Activated B cell treated with CpG ODN at 0.5 μM for 24 hours (primary cell): ENCODE measurements at regions not wholly inside any gene's neighbourhood (a gene's known extent, or its start where the extent isn't known, plus 50 kb on each side); places are given as distances from the start of the nearest gene placed in this dataset.

Source experiments
- ATAC-seq: fragments of 200-7000 bp; cut with Tn5 transposase; one replicate; pipeline ENCODE4 v1.10.0; 2021; ENCODE audit warnings: low read depth, mild to moderate bottlenecking, moderate library complexity
- CTCF ChIA-PET: fragments of 350-600 bp; sonication (Branson Sonifier 250); formaldehyde crosslinking; loops from one replicate; lab custom pipeline; 2021; ENCODE audit warnings: antibody characterized with exemption; lab: Charles Lee
- POLR2A ChIA-PET: fragments of 350-600 bp; sonication (Branson Sonifier 250); formaldehyde crosslinking; loops from one replicate; lab custom pipeline; 2021; ENCODE audit warnings: antibody characterized with exemption; lab: Charles Lee
- DNase-seq: peaks from one replicate; pipeline ENCODE4 v3.0.0; 2022
- H3K27ac Mint-ChIP-seq: one replicate; pipeline ENCODE4 v1.8.0; 2020; ENCODE audit warnings: mixed read lengths
- H3K27me3 Mint-ChIP-seq: one replicate; pipeline ENCODE4 v1.8.0; 2021; ENCODE audit warnings: mixed read lengths
- H3K36me3 Mint-ChIP-seq: one replicate; pipeline ENCODE4 v1.8.0; 2021; ENCODE audit warnings: low read depth, mixed read lengths
- H3K4me1 Mint-ChIP-seq: one replicate; pipeline ENCODE4 v1.8.0; 2021; ENCODE audit warnings: mixed read lengths
- H3K4me3 Mint-ChIP-seq: one replicate; pipeline ENCODE4 v1.8.0; 2020; ENCODE audit warnings: mild to moderate bottlenecking, mixed read lengths
- H3K9me3 Mint-ChIP-seq: one replicate; pipeline ENCODE4 v1.8.0; 2020; ENCODE audit warnings: mixed read lengths
- intact Hi-C: fragments of 100-400 bp; cut with micrococcal nuclease; formaldehyde crosslinking; loops from one replicate; pipeline ENCODE4 v1.15.1; 2024
- TF ChIP-seq, protein P1 (sequence below): fragments of 200-600 bp; IDR thresholded peaks from one replicate; pipeline ENCODE4 v1.8.0; 2022; ENCODE audit warnings: antibody characterized with exemption, mild to moderate bottlenecking

DNA sequence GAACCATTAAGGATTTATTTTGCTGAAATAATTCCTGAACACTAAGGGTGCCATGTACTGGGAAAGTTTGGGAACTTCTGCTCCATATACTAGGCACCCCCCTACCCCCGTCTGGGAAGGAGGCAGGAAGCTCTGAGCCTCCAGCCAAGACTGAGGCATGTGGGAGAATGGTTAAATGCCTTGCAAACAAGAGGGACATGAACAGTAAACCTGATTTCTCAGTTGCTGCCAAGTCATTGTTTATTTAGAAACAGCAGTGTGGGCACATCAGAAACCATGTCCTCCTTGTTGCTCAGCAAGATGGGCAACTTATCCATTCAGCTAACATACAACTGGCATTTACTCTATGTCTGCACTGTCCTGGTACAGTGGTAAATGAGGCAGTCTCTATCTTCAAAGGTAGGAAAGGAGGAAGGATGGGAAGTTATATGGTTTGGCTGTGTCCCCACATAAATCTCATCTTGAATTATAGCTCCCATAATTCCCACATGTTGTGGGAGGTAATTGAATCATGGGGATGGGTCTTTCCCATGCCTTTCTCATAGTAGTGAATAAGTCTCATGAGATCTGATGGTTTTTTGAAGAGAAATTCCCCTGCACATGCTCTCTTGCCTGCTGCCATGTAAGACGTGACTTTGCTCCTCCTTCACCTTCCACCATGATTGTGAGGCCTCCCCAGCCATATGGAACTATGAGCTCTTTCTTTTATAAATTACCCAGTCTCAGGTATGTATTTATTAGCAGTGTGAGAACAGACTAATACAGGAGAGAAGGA, 459.1 kb downstream of the MIAT start:
- ChIA-PET POLR2A (no interaction called here), CTCF (no interaction called here)
- H3K27me3 Mint-ChIP-seq, result peaks cover 3% of the 10 kb centered on the region
- no peaks in the 10 kb centered on the region for H3K4me1 Mint-ChIP-seq
- DNase-seq (no peak), ATAC-seq (no peak)
- peaks cover 6% of the 10 kb centered on the region for H3K9me3 Mint-ChIP-seq
- intact Hi-C loops, result no loop called here
- H3K27ac Mint-ChIP-seq, result no peak overlapping the region
- TF ChIP-seq, protein P1, sequence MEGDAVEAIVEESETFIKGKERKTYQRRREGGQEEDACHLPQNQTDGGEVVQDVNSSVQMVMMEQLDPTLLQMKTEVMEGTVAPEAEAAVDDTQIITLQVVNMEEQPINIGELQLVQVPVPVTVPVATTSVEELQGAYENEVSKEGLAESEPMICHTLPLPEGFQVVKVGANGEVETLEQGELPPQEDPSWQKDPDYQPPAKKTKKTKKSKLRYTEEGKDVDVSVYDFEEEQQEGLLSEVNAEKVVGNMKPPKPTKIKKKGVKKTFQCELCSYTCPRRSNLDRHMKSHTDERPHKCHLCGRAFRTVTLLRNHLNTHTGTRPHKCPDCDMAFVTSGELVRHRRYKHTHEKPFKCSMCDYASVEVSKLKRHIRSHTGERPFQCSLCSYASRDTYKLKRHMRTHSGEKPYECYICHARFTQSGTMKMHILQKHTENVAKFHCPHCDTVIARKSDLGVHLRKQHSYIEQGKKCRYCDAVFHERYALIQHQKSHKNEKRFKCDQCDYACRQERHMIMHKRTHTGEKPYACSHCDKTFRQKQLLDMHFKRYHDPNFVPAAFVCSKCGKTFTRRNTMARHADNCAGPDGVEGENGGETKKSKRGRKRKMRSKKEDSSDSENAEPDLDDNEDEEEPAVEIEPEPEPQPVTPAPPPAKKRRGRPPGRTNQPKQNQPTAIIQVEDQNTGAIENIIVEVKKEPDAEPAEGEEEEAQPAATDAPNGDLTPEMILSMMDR, result no peak
- H3K4me3 Mint-ChIP-seq, result no peak overlapping the region
- no peaks in the 10 kb centered on the region for H3K36me3 Mint-ChIP-seq

DNA sequence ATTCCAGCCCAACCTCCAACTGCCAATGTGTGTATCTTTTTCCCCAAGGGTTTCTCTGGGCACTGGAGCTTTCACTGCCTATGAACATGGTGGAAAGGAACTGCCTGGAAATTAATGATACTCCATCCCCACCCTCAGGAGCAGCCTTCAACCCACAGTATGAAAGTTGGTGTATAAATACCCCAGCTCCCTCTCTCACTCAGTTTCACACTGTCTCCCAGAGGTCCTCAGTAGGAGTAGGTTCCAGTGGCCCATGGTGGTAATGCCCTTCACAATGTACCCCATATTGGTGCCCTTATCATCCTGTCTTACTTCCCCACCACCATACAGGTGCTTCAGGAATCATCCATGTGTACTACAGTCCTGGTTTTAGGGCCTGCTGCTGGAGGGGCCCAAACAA, 462.6 kb downstream of the MIAT start:
- H3K9me3 Mint-ChIP-seq, result peaks cover 6% of the 10 kb centered on the region
- no peak for DNase-seq
- H3K27ac Mint-ChIP-seq, result no peak overlapping the region
- intact Hi-C loops, result no loop called here
- H3K36me3 Mint-ChIP-seq, result no peaks in the 10 kb centered on the region
- CTCF ChIA-PET, result no interaction called here
- no peak overlapping the region for H3K4me3 Mint-ChIP-seq
- peaks cover 2% of the 10 kb centered on the region for H3K27me3 Mint-ChIP-seq
- no peak for ATAC-seq
- H3K4me1 Mint-ChIP-seq, result no peaks in the 10 kb centered on the region
- TF ChIP-seq, protein P1, result no peak
- POLR2A ChIA-PET, result no interaction called here

DNA sequence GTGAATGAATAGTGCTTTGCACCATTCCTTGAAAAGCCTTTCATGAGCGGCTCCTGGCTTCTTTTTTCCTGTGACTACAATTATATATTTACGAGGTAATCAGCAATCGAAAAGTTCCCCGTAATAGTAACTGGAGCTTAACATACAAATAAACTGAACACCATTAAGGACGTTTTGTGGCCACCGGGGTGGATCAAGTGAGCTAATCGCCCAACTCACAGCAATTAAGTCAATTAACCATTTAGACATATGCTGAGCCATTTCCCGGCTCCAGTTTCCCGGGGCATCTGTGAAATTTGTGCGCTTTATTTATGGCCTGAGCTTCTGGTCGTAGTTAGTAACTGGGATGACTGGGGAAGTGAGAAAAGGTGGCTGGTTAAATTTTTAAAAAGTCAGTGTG, 465.2 kb downstream of the MIAT start:
- CTCF ChIA-PET, result no interaction called here
- Mint-ChIP-seq H3K36me3 (no peaks in the 10 kb centered on the region), H3K27ac (no peak overlapping the region), H3K9me3 (no peaks in the 10 kb centered on the region), H3K4me3 (no peak overlapping the region), H3K4me1 (no peaks in the 10 kb centered on the region), H3K27me3 (peaks cover 6% of the 10 kb centered on the region)
- ATAC-seq, result no peak
- POLR2A ChIA-PET, result no interaction called here
- TF ChIP-seq, protein P1, result no peak
- intact Hi-C loops, result no loop called here
- DNase-seq, result no peak

DNA sequence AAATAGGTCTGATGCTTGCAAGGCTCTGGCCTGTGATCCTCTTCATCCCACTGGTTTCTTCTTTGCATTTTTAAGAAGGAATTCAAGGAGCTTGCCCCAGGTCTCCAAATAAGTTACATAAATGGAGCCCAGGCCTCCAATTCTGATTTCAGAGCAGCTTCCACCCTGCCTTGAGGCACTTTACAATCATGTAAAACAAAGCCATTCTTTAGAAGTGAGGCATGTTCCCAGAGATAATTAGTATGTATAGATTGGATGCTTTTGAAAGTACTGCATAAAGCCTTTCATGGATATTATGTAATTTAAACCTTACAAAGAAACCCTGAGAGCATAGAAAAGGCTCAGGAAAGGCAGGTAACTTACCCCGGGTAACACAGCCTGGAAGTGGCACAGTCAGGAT, 466.5 kb downstream of the MIAT start:
- CTCF ChIA-PET, result no interaction called here
- H3K4me1 Mint-ChIP-seq, result no peaks in the 10 kb centered on the region
- TF ChIP-seq, protein P1, result no peak
- H3K9me3 Mint-ChIP-seq, result no peaks in the 10 kb centered on the region
- H3K36me3 Mint-ChIP-seq, result no peaks in the 10 kb centered on the region
- peaks cover 6% of the 10 kb centered on the region for H3K27me3 Mint-ChIP-seq
- no peak for ATAC-seq
- DNase-seq, result no peak
- no peak overlapping the region for H3K27ac Mint-ChIP-seq
- H3K4me3 Mint-ChIP-seq, result no peak overlapping the region
- POLR2A ChIA-PET, result no interaction called here
- intact Hi-C loops, result no loop called here

DNA sequence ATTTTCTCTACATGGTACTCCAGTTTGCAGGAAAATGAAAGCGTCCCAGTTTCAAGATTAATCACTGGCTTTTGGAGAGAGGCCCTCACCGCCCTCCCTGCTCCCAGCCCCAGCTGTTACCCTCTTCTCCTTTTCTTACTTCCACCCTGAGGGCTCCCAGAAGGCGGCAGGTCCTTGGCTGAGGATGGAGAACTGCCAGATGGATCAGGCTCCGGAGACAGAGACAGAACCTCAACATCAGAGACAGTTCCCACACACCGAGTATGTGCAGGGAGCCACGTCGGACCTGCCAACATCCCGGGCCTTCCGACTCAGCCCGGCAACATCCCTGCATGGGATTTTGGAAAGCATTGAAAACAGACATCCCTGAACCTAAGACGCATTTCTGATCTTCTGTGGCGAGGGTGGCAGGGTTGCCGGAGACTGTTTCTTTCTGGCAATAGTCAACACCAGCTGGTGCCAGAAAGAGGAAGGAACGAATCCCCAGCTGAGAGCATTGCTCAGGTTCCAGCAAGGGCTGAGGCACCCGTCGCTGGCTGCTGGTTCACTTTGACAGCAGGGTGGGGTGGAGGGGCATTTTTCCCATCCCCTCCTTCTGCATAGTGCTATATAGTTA, 467.1 kb downstream of the MIAT start:
- intact Hi-C loops, result no loop called here
- ATAC-seq (no peak), DNase-seq (no peak)
- Mint-ChIP-seq H3K27me3 (peaks cover 9% of the 10 kb centered on the region), H3K4me1 (no peaks in the 10 kb centered on the region), H3K4me3 (no peak overlapping the region), H3K9me3 (no peaks in the 10 kb centered on the region), H3K36me3 (no peaks in the 10 kb centered on the region), H3K27ac (no peak overlapping the region)
- ChIA-PET POLR2A (no interaction called here), CTCF (no interaction called here)
- TF ChIP-seq, protein P1, result no peak
